OCI-LY3 (cell line): ENCODE measurements at regions not wholly inside any gene's neighbourhood (a gene's known extent, or its start where the extent isn't known, plus 50 kb on each side); places are given as distances from the start of the nearest gene placed in this dataset.

ENCODE experiments used
- EZH2phosphoT487 ChIP-seq: fragments of 200-600 bp; shearing (Covaris generic); IDR thresholded peaks from 2 replicates; pipeline ENCODE4 v1.6.1; 2018; ENCODE audit warnings: antibody characterized with exemption, mixed run types, low read depth
- TF ChIP-seq, protein P1 (sequence below): fragments of 200-600, 300-600 bp; sonication (generic); IDR thresholded peaks from 2 replicates; pipeline ENCODE4 v1.5.1; 2014; ENCODE audit warnings: antibody characterized with exemption, low read length, low read depth

GRCh38 chr18:45166836-45167551 is 448.3 kb upstream of the SLC14A2 start:
- TF ChIP-seq, protein P1, sequence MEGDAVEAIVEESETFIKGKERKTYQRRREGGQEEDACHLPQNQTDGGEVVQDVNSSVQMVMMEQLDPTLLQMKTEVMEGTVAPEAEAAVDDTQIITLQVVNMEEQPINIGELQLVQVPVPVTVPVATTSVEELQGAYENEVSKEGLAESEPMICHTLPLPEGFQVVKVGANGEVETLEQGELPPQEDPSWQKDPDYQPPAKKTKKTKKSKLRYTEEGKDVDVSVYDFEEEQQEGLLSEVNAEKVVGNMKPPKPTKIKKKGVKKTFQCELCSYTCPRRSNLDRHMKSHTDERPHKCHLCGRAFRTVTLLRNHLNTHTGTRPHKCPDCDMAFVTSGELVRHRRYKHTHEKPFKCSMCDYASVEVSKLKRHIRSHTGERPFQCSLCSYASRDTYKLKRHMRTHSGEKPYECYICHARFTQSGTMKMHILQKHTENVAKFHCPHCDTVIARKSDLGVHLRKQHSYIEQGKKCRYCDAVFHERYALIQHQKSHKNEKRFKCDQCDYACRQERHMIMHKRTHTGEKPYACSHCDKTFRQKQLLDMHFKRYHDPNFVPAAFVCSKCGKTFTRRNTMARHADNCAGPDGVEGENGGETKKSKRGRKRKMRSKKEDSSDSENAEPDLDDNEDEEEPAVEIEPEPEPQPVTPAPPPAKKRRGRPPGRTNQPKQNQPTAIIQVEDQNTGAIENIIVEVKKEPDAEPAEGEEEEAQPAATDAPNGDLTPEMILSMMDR = no peak
- TF ChIP-seq EZH2phosphoT487 = no peak
